ENCODE measurements at regions not wholly inside any gene's neighbourhood (a gene's known extent, or its start where the extent isn't known, plus 50 kb on each side); places are given as distances from the start of the nearest gene placed in this dataset.

- TF ChIP-seq CTCF (IDR thresholded peaks at IDR 0.05) (no peak), POLR2A (IDR thresholded peaks at IDR 0.05) (no peak)
Measured at GRCh38 chr22:48323746-48324145, 1503.9 kb downstream of the BRD1 start.

Data from adrenal gland (tissue), 5 donors.